ENCODE measurements at regions not wholly inside any gene's neighbourhood (a gene's known extent, or its start where the extent isn't known, plus 50 kb on each side); places are given as distances from the start of the nearest gene placed in this dataset.
"Not testable (repeated sequence)": the region's sequence is repeated elsewhere in the genome, so short reads cannot be mapped to it uniquely, and the experiment has no call there.

- Histone ChIP-seq H3K36me3 (ENCODE audit: control insufficient read depth in 4 of 4, insufficient read depth in 3 of 4, low read depth in 1 of 4, low read length in 3 of 4) (no peaks in the 10 kb centered on the region), H3K9me3 (ENCODE audit: control insufficient read depth in 4 of 4, low read length in 3 of 4) (no peaks in the 10 kb centered on the region), H3K4me3 (ENCODE audit: low read depth in 1 of 3, low read length in 3 of 3) (no peak overlapping the region), H3K27ac (ENCODE audit: low read depth in 1 of 2, low read length in 2 of 2) (no peak overlapping the region), H3K9ac (ENCODE audit: low read depth in 1 of 2, low read length in 2 of 2) (no peak overlapping the region), H3K27me3 (ENCODE audit: control insufficient read depth in 4 of 4, insufficient read depth in 4 of 4, low read length in 3 of 4) (no peaks in the 10 kb centered on the region), H3K4me1 (ENCODE audit: control insufficient read depth in 4 of 4, insufficient read depth in 4 of 4, low read length in 3 of 4) (no peaks in the 10 kb centered on the region)
- WGBS: 92% methylated on average over 3 of the region's 3 CpGs
- no peak for DNase-seq (ENCODE audit: low spot score)
- TF ChIP-seq MAX (IDR thresholded peaks at IDR 0.05): no peak
- no peak for TF ChIP-seq YY1 (IDR thresholded peaks at IDR 0.05)
- no peak for TF ChIP-seq RXRA (IDR thresholded peaks at IDR 0.05)
- no peak for TF ChIP-seq SP1 (IDR thresholded peaks at IDR 0.05)
- TF ChIP-seq FOXA1 (IDR thresholded peaks at IDR 0.05): no peak
- TF ChIP-seq HNF4G (IDR thresholded peaks at IDR 0.05): no peak
- TF ChIP-seq NR2F2 (IDR thresholded peaks at IDR 0.05): no peak
- TF ChIP-seq REST (IDR thresholded peaks at IDR 0.05): no peak
- TF ChIP-seq ZBTB33 (IDR thresholded peaks at IDR 0.05): no peak
- TF ChIP-seq ATF3 (IDR thresholded peaks at IDR 0.05): no peak
- TF ChIP-seq FOXA2 (IDR thresholded peaks at IDR 0.05): no peak
- no peak for TF ChIP-seq JUND (IDR thresholded peaks at IDR 0.05)
- no peak for TF ChIP-seq RAD21 (IDR thresholded peaks at IDR 0.05)
- no peak for TF ChIP-seq EGR1 (IDR thresholded peaks at IDR 0.05; ENCODE audit: low read depth in 2 of 2)
- TF ChIP-seq TAF1 (conservative IDR thresholded peaks at IDR 0.05): no peak
- TF ChIP-seq GABPA (IDR thresholded peaks at IDR 0.05 in 1 of 2, conservative IDR thresholded peaks at IDR 0.05 in 1 of 2): no peak
- no peak for TF ChIP-seq HNF4A (conservative IDR thresholded peaks at IDR 0.05)
- no peak for TF ChIP-seq CTCF (IDR thresholded peaks at IDR 0.05; ENCODE audit: low read depth, low read length, missing input control)
These were observed 148.8 kb upstream of the STK26 start for GRCh38 chrX:131874300-131874699.

- not testable (repeated sequence) for H3K9ac ChIP-seq (ENCODE audit: low read depth in 1 of 2, low read length in 2 of 2); H3K4me1 ChIP-seq (ENCODE audit: control insufficient read depth in 4 of 4, insufficient read depth in 4 of 4, low read length in 3 of 4); H3K4me3 ChIP-seq (ENCODE audit: low read depth in 1 of 3, low read length in 3 of 3); H3K9me3 ChIP-seq (ENCODE audit: control insufficient read depth in 4 of 4, low read length in 3 of 4); DNase-seq (ENCODE audit: low spot score); H3K27ac ChIP-seq (ENCODE audit: low read depth in 1 of 2, low read length in 2 of 2); H3K27me3 ChIP-seq (ENCODE audit: control insufficient read depth in 4 of 4, insufficient read depth in 4 of 4, low read length in 3 of 4); H3K36me3 ChIP-seq (ENCODE audit: control insufficient read depth in 4 of 4, insufficient read depth in 3 of 4, low read depth in 1 of 4, low read length in 3 of 4)
- 90% methylated on average over 1 of the region's 1 CpG for WGBS
These were observed 147.3 kb upstream of the STK26 start for GRCh38 chrX:131875827-131876226.

All from liver (tissue), 8 donors.